ENCODE measurements at regions not wholly inside any gene's neighbourhood (a gene's known extent, or its start where the extent isn't known, plus 50 kb on each side); places are given as distances from the start of the nearest gene placed in this dataset.
"Not testable (repeated sequence)": the region's sequence is repeated elsewhere in the genome, so short reads cannot be mapped to it uniquely, and the experiment has no call there.

GRCh38 chr3:193134856-193135255, 106.2 kb upstream of the PLAAT1 start:
- no peak overlapping the region for H3K4me3 ChIP-seq (replicated peaks; ENCODE audit: low read depth, low read length)
- peak; percentile 23 for DNase-seq (ENCODE audit: low read depth)
- TF ChIP-seq CTCF (IDR thresholded peaks at IDR 0.05; ENCODE audit: low read length, missing control alignments), result no peak

GRCh38 chr3:193140381-193140780, 100.6 kb upstream of the PLAAT1 start:
- no peak for TF ChIP-seq CTCF (IDR thresholded peaks at IDR 0.05; ENCODE audit: low read length, missing control alignments)
- H3K4me3 ChIP-seq (replicated peaks; ENCODE audit: low read depth, low read length), result no peak overlapping the region
- no peak for DNase-seq (ENCODE audit: low read depth)

GRCh38 chr3:193145248-193145647, 95.8 kb upstream of the PLAAT1 start:
- DNase-seq (ENCODE audit: low read depth), result no peak
- TF ChIP-seq CTCF (IDR thresholded peaks at IDR 0.05; ENCODE audit: low read length, missing control alignments), result no peak
- no peak overlapping the region for H3K4me3 ChIP-seq (replicated peaks; ENCODE audit: low read depth, low read length)

- no peak overlapping the region for H3K4me3 ChIP-seq (replicated peaks; ENCODE audit: low read depth, low read length)
- no peak for TF ChIP-seq CTCF (IDR thresholded peaks at IDR 0.05; ENCODE audit: low read length, missing control alignments)
These were observed 92.1 kb upstream of the PLAAT1 start for GRCh38 chr3:193148688-193149473.

GRCh38 chr3:193149998-193150397, 91.0 kb upstream of the PLAAT1 start:
- no peak for DNase-seq (ENCODE audit: low read depth)
- no peak for TF ChIP-seq CTCF (IDR thresholded peaks at IDR 0.05; ENCODE audit: low read length, missing control alignments)
- H3K4me3 ChIP-seq (replicated peaks; ENCODE audit: low read depth, low read length), result no peak overlapping the region

More at GRCh38 chr3:193148688-193149473, 92.1 kb upstream of the PLAAT1 start:
- no peak for DNase-seq (ENCODE audit: low read depth)

- H3K4me3 ChIP-seq (replicated peaks; ENCODE audit: low read depth, low read length); DNase-seq (ENCODE audit: low read depth): not testable (repeated sequence)
These were observed 85.8 kb upstream of the PLAAT1 start for GRCh38 chr3:193155044-193155781.

- TF ChIP-seq CTCF (IDR thresholded peaks at IDR 0.05; ENCODE audit: low read length, missing control alignments), result no peak
- H3K4me3 ChIP-seq (replicated peaks; ENCODE audit: low read depth, low read length), result no peak overlapping the region
- DNase-seq (ENCODE audit: low read depth), result no peak
These were observed 84.0 kb upstream of the PLAAT1 start for GRCh38 chr3:193157051-193157450.
